Frontal cortex (tissue), 3 donors: ENCODE measurements at regions not wholly inside any gene's neighbourhood (a gene's known extent, or its start where the extent isn't known, plus 50 kb on each side); places are given as distances from the start of the nearest gene placed in this dataset.

Source experiments
- DNase-seq, 2 donors: peaks; one replicate each; pipeline ENCODE4 v3.0.0; 2012; ENCODE audit warnings: low spot score in 2 of 2
- FAIRE-seq: peaks from 2 replicates; lab custom pipeline; 2012; peaks lifted over from hg19 to GRCh38; lab: Jason Lieb, UNC
- donor health status: control.
- donor health status: control.
- donor health status: control.

GRCh38 chr4:165662341-165662740, 210.7 kb upstream of the TLL1 start:
- FAIRE-seq (no peak), DNase-seq (no peak)

DNA sequence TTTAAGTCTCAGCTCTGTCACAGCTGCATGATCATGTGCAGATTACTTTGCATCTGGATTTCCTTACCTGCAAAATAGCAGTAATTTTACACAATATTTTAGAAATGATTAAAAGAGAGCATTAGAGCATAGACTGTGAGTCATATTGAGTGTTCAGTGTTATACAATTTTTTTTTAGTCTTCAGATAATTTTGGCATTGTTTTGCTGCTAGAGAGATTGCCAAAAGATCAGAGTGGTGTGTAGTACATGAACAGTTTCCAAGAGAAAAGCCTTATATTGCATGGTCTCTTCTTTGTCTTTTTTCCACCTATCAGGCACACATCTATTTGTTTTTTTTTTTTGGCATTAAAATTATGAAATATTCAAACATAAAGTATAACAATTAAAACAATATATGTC, 209.6 kb upstream of the TLL1 start:
- FAIRE-seq = no peak
- DNase-seq = no peak

DNA sequence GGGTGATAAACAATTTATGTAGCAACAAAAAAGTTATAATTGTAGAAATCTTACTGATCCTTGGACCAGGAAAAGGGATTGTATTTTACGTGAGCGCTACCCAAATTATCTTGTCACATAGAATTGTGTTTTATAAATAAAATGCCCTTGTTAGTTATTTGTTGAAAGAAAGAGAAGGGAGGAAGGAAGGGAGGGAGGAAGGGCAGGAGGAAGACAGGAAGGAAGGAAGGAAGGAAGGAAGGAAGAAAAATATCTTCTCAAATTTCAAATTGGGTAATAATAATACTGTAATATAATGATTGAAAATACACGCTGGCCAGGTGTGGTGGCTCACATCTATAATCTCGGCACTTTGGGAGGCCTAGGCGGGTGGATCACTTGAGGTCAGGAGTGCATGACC, 206.2 kb upstream of the TLL1 start:
- no peak for FAIRE-seq

GRCh38 chr4:165667969-165668368, 205.1 kb upstream of the TLL1 start:
- FAIRE-seq (no peak), DNase-seq (no peak)

More for the DNA sequence above, 206.2 kb upstream of the TLL1 start:
- DNase-seq = no peak

GRCh38 chr4:165668694-165669093, 204.3 kb upstream of the TLL1 start:
- DNase-seq = no peak
- FAIRE-seq = no peak

DNA sequence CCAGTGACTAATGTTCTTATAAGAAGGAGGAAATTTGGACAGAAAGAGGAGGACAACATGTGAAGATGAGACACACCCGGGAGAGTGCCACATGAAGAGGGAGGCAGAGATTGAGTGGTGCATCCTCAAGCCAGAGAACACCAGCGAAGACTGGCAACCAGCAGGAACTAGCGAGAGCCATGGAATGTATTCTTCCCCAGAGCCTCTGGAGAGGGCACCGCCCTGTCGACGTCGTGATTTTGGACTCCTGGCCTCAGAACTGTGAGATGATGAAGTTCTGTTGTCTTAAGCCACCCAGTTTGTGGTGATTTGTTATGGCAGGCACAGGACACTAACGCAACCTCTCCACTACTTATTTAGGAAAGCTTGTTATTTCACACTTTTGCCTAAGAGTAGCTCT, 196.0 kb upstream of the TLL1 start:
- no peak for FAIRE-seq

GRCh38 chr4:165678236-165678935, 194.7 kb upstream of the TLL1 start:
- no peak for FAIRE-seq
- DNase-seq = no peak

More for the DNA sequence above, 196.0 kb upstream of the TLL1 start:
- no peak for DNase-seq

DNA sequence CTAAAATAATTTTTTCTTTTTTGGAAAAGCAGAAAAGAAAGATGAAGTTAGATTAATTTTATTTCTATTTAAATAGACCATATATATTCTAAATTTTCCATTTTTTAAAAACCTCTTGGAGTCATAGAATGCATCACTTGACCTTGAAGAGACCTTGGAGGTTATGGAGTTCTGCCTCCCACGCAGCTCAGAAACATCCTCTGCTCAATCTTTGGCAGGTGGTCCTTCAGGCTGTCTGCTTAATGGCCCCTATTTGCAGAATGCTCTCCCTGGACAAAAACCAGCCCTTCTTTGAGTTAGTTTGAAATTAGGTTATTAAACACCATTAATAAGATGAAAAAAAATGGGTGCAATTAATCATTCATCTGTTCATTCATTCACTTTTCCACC, 194.1 kb upstream of the TLL1 start:
- FAIRE-seq = no peak
- DNase-seq = no peak

DNA sequence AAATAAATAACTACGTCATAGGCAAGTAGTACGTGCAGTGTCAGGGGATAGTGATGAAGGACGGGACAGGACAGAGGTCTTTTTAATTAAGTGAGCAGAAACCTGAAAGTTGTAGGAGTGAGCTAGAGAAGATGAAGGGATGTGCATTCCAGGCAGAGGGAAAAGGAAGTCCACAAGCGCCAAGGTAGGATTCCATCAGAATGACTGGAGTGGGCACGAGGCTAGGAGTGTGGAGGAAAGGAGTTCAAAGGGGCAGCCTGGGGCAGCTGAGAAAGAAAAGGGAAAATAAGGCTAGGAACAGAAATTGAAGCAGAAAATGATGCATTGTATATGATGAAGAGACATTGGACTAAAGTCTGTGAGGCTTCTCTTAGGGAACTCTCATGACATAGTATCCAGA, 192.2 kb upstream of the TLL1 start:
- FAIRE-seq = no peak

DNA sequence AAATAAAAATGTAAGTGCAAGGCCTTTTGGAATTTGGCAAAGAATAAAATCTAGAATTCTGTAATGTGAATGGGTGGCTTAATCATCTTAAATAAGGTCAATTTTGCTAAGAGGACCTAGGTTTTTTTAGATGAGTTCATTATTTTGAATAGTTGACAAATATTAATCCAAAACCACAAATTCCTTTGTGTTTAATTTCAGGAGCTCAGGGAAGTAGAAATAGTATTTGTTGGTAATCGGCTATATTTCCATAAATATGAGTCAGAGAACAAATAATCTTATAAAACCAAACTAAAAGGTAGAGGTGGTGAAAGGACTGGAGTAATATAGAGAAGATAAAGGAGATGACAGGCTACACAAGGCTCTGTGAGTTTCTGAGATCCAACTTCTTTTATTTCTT, 190.4 kb upstream of the TLL1 start:
- FAIRE-seq = no peak
- no peak for DNase-seq

More for the DNA sequence above, 192.2 kb upstream of the TLL1 start:
- DNase-seq = no peak

- no peak for DNase-seq
- FAIRE-seq = no peak
These were observed 188.7 kb upstream of the TLL1 start for GRCh38 chr4:165684177-165684805.

DNA sequence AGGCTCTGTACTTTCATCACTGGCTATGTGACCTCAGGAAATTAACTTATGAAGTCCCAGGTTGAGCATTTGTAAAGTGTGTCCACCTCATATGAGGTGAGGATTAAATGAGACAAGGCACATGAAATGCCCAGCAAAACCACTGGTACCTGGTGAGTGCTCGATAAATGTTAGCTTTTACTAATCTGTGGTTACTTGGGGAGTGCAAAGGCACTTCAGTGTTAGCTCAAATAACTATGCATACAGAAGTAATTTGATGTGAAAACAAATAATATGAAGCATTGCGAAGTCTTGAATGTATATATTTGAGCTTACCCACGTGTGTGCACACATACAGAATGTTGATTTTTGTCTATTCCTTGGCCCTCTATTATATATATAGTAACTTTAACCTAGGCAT, 186.3 kb upstream of the TLL1 start:
- DNase-seq (no peak), FAIRE-seq (no peak)

GRCh38 chr4:165689159-165689558, 183.9 kb upstream of the TLL1 start:
- FAIRE-seq (no peak), DNase-seq (no peak)

DNA sequence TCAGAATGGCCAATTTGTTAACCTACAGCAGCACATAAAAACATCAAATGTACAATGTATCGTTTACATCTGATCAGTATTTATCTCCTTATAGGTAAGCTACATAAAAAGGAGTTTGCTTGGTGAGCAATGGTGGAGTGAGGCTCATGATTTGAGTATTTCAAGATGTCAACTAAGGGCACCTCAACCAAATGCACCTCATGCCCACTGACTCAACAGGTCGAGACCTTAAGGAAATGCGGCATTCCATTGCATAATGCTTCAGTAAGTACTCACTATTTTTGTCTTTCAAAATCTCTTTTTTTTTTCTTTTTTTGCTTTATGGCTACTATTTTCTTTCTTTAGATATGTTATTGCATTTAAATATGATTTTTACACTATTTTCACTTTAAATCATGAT, 181.0 kb upstream of the TLL1 start:
- FAIRE-seq (no peak), DNase-seq (no peak)

- FAIRE-seq (no peak), DNase-seq (no peak)
These were observed 174.8 kb upstream of the TLL1 start for GRCh38 chr4:165698272-165698671.

DNA sequence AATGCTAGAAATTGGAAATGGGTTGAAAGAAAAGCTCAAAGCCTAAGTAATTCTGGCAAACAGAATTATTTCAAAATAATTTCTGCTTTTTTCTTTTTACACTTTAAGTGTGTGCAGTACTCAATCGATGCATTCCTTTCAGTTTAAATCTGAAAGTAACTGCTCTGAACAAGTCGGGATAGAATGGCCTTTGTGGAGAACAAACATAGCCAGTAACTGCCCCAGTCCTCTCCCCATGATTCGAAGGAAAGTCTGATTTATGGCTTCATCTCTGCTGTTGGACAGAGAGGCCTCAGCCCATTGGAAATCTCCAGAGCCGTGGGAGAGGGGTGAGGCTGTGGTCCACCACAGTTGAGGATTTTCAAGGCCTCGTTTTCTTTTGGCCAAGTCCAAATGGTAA, 174.0 kb upstream of the TLL1 start:
- no peak for DNase-seq
- no peak for FAIRE-seq

GRCh38 chr4:165700855-165701254, 172.2 kb upstream of the TLL1 start:
- FAIRE-seq (no peak), DNase-seq (no peak)

GRCh38 chr4:165707128-165707527, 165.9 kb upstream of the TLL1 start:
- no peak for DNase-seq
- FAIRE-seq = no peak

DNA sequence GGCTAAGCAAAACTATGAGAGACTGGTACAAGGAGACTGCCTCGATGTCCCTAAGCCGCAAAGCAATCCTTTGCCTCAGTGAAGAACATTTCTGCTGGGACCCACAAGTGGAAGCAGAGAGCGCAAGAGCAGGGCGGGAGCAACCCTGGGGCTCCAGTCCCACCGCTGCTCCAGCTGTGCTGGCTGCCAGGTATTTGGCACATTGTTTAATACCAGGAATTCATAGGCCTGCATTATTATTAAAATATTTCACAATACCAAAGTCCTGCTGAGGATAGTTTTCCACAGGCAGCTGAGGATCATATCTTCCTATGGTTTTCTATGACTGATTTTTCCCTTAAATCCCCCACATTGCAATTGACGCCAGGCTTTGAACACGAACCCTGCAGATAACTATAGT, 163.5 kb upstream of the TLL1 start:
- no peak for FAIRE-seq
- no peak for DNase-seq

GRCh38 chr4:165709973-165710526, 163.0 kb upstream of the TLL1 start:
- FAIRE-seq (no peak), DNase-seq (no peak)

- no peak for DNase-seq
- no peak for FAIRE-seq
These were observed 161.6 kb upstream of the TLL1 start for GRCh38 chr4:165711436-165711835.

GRCh38 chr4:165711912-165712311, 161.1 kb upstream of the TLL1 start:
- DNase-seq (no peak), FAIRE-seq (no peak)
